Astrocyte of the spinal cord (primary cell): ENCODE measurements at regions not wholly inside any gene's neighbourhood (a gene's known extent, or its start where the extent isn't known, plus 50 kb on each side); places are given as distances from the start of the nearest gene placed in this dataset.
"Not testable (repeated sequence)": the region's sequence is repeated elsewhere in the genome, so short reads cannot be mapped to it uniquely, and the experiment has no call there.

Source experiments
- DNase-seq: peaks from one replicate; pipeline ENCODE4 v3.0.0; 2011; ENCODE audit warnings: low read depth, low spot score
- H3K4me3 ChIP-seq: 2 replicates; pipeline ENCODE4 v1.5.1; 2011; ENCODE audit warnings: low read depth, mild to moderate bottlenecking, low read length, moderate library complexity
- CTCF ChIP-seq: IDR thresholded peaks from 2 replicates; pipeline ENCODE4 v1.5.1; 2012; ENCODE audit warnings: low read depth, mild to moderate bottlenecking, low read length, inconsistent platforms
- in situ Hi-C: cut with HindIII; loops from 2 replicates; pipeline ENCODE4 v1.10.0; 2017; ENCODE audit warnings: low sequenced_read_pairs

- TF ChIP-seq CTCF: no peak
- H3K4me3 ChIP-seq: no peak overlapping the region
- in situ Hi-C loops: no loop called here
- no peak for DNase-seq
Measured at GRCh38 chr3:86771741-86772512, 219.0 kb downstream of the VGLL3 start.

GRCh38 chr3:86766331-86766730 is 224.6 kb downstream of the VGLL3 start:
- H3K4me3 ChIP-seq: no peak overlapping the region
- no peak for DNase-seq
- no peak for TF ChIP-seq CTCF
- in situ Hi-C loops: no loop called here

GRCh38 chr3:86757322-86758179 is 233.4 kb downstream of the VGLL3 start:
- in situ Hi-C loops, DNase-seq, H3K4me3 ChIP-seq: not testable (repeated sequence)

- no peak for TF ChIP-seq CTCF
- in situ Hi-C loops: no loop called here
- no peak overlapping the region for H3K4me3 ChIP-seq
- no peak for DNase-seq
Measured at GRCh38 chr3:86748015-86748414, 242.9 kb downstream of the VGLL3 start.

GRCh38 chr3:86744051-86744450 is 246.9 kb downstream of the VGLL3 start:
- no peak overlapping the region for H3K4me3 ChIP-seq
- no peak for TF ChIP-seq CTCF
- DNase-seq: no peak
- in situ Hi-C loops: no loop called here

- TF ChIP-seq CTCF: no peak
- in situ Hi-C loops: no loop called here
- no peak for DNase-seq
- no peak overlapping the region for H3K4me3 ChIP-seq
Measured at GRCh38 chr3:86743233-86743632, 247.7 kb downstream of the VGLL3 start.

- H3K4me3 ChIP-seq: no peak overlapping the region
- no peak for TF ChIP-seq CTCF
- in situ Hi-C loops: no loop called here
- DNase-seq: no peak
Measured at GRCh38 chr3:86740751-86741150, 250.2 kb downstream of the VGLL3 start.
